Loucy (cell line): ENCODE measurements at regions not wholly inside any gene's neighbourhood (a gene's known extent, or its start where the extent isn't known, plus 50 kb on each side); places are given as distances from the start of the nearest gene placed in this dataset.

Experiments used
- CTCF ChIP-seq: fragments of 200-600 bp; sonication (generic); conservative IDR thresholded peaks from 2 replicates; pipeline ENCODE4 v1.5.1; 2014; ENCODE audit warnings: mild to moderate bottlenecking, antibody characterized with exemption, low read length
- EZH2phosphoT487 ChIP-seq: fragments of 200-600 bp; IDR thresholded peaks from 2 replicates; pipeline ENCODE4 v1.6.1; 2018; ENCODE audit warnings: antibody characterized with exemption, mild to moderate bottlenecking, moderate library complexity, borderline replicate concordance

- TF ChIP-seq EZH2phosphoT487: no peak
- no peak for TF ChIP-seq CTCF
These were observed 51.0 kb upstream of the IGLL5 start for GRCh38 chr22:22836635-22837034.
